Type B pancreatic cell (in vitro differentiated cells): ENCODE measurements at regions not wholly inside any gene's neighbourhood (a gene's known extent, or its start where the extent isn't known, plus 50 kb on each side); places are given as distances from the start of the nearest gene placed in this dataset.
"Not testable (repeated sequence)": the region's sequence is repeated elsewhere in the genome, so short reads cannot be mapped to it uniquely, and the experiment has no call there.

Experiments
- DNase-seq: peaks from one replicate; pipeline ENCODE4 v3.0.0; 2021; ENCODE audit warnings: mixed read lengths; ENCODE audit not compliant: unreplicated experiment; ENCODE audit errors: extremely low spot score
- H3K27ac Mint-ChIP-seq: 2 replicates; pipeline ENCODE4 v1.8.0; 2021; ENCODE audit warnings: mild to moderate bottlenecking, mixed read lengths
- H3K27me3 Mint-ChIP-seq: 2 replicates; pipeline ENCODE4 v1.8.0; 2021; ENCODE audit warnings: mixed read lengths
- H3K36me3 Mint-ChIP-seq: 2 replicates; pipeline ENCODE4 v1.8.0; 2021; ENCODE audit warnings: mixed read lengths
- H3K4me1 Mint-ChIP-seq: one replicate; pipeline ENCODE4 v1.8.0; 2021; ENCODE audit warnings: mixed read lengths; ENCODE audit not compliant: unreplicated experiment
- H3K4me3 Mint-ChIP-seq: 2 replicates; pipeline ENCODE4 v1.8.0; 2021; ENCODE audit warnings: mild to moderate bottlenecking, mixed read lengths
- H3K9me3 Mint-ChIP-seq: 2 replicates; pipeline ENCODE4 v1.8.0; 2021; ENCODE audit warnings: mixed read lengths
- CTCF ChIP-seq: fragments of 200-600 bp; sonication (generic); conservative IDR thresholded peaks from 2 replicates; pipeline ENCODE4 v1.5.0; 2021; ENCODE audit warnings: antibody characterized with exemption, mild to moderate bottlenecking

- no peak overlapping the region for H3K4me3 Mint-ChIP-seq
- no peak overlapping the region for H3K27ac Mint-ChIP-seq
- no peak for DNase-seq
- H3K4me1 Mint-ChIP-seq, result no peaks in the 10 kb centered on the region
- H3K36me3 Mint-ChIP-seq, result no peaks in the 10 kb centered on the region
- no peaks in the 10 kb centered on the region for H3K27me3 Mint-ChIP-seq
- no peak for TF ChIP-seq CTCF
- H3K9me3 Mint-ChIP-seq, result no peaks in the 10 kb centered on the region
Observed at GRCh38 chr10:22833353-22833752, 94.5 kb upstream of the ARMC3 start.

- no peak overlapping the region for H3K4me3 Mint-ChIP-seq
- no peaks in the 10 kb centered on the region for H3K4me1 Mint-ChIP-seq
- TF ChIP-seq CTCF, result no peak
- no peak for DNase-seq
- H3K27me3 Mint-ChIP-seq, result no peaks in the 10 kb centered on the region
- no peaks in the 10 kb centered on the region for H3K36me3 Mint-ChIP-seq
- no peaks in the 10 kb centered on the region for H3K9me3 Mint-ChIP-seq
- no peak overlapping the region for H3K27ac Mint-ChIP-seq
Observed at GRCh38 chr10:22832851-22833250, 95.0 kb upstream of the ARMC3 start.

GRCh38 chr10:22832066-22832602, 95.7 kb upstream of the ARMC3 start:
- no peak overlapping the region for H3K4me3 Mint-ChIP-seq
- no peak overlapping the region for H3K27ac Mint-ChIP-seq
- H3K4me1 Mint-ChIP-seq, result no peaks in the 10 kb centered on the region
- no peak for DNase-seq
- TF ChIP-seq CTCF, result no peak
- no peaks in the 10 kb centered on the region for H3K36me3 Mint-ChIP-seq
- no peaks in the 10 kb centered on the region for H3K27me3 Mint-ChIP-seq
- H3K9me3 Mint-ChIP-seq, result no peaks in the 10 kb centered on the region

GRCh38 chr10:22831586-22831985, 96.3 kb upstream of the ARMC3 start:
- Mint-ChIP-seq H3K27ac (no peak overlapping the region), H3K9me3 (no peaks in the 10 kb centered on the region), H3K4me3 (no peak overlapping the region), H3K36me3 (no peaks in the 10 kb centered on the region), H3K27me3 (no peaks in the 10 kb centered on the region), H3K4me1 (no peaks in the 10 kb centered on the region)
- no peak for TF ChIP-seq CTCF
- no peak for DNase-seq

- H3K4me3 Mint-ChIP-seq, H3K36me3 Mint-ChIP-seq, H3K27me3 Mint-ChIP-seq, H3K4me1 Mint-ChIP-seq, H3K27ac Mint-ChIP-seq, DNase-seq: not testable (repeated sequence)
- H3K9me3 Mint-ChIP-seq, result peaks cover 11% of the 10 kb centered on the region
Observed at GRCh38 chr10:22828712-22829111, 99.1 kb upstream of the ARMC3 start.

- Mint-ChIP-seq H3K36me3 (peaks cover 6% of the 10 kb centered on the region), H3K9me3 (peaks cover 11% of the 10 kb centered on the region), H3K4me3 (no peak overlapping the region), H3K27me3 (peaks cover 5% of the 10 kb centered on the region), H3K4me1 (peaks cover 4% of the 10 kb centered on the region), H3K27ac (peak overlapping the region; percentile 11)
- DNase-seq, result no peak
- TF ChIP-seq CTCF, result no peak
Observed at GRCh38 chr10:22825841-22826240, 102.0 kb upstream of the ARMC3 start.
